ENCODE measurements at regions not wholly inside any gene's neighbourhood (a gene's known extent, or its start where the extent isn't known, plus 50 kb on each side); places are given as distances from the start of the nearest gene placed in this dataset.

DNA sequence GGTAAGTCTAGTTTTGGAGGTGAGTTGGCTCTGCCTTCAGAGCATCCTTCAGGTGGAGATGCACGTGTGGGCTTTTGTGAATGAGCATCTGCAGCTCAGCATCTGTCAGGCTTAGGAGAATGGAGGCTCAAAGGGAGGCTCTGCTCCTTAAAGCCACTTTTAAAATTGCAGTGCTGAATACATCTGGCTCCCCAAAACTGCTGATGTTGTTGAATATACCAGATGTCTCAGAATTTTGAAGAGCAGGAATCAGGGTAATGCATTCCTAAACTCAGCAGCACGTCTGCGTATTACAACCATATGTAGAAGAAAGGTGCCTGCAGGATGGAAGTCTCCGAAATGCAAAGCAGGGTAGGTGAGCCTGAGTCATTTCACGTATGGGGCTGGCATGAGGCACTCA, 106.5 kb upstream of the EFEMP1 start:
- no peak for DNase-seq (ENCODE audit: low read depth in 2 of 2)
- no peak overlapping the region for H3K4me3 ChIP-seq (replicated peaks in 1 of 2; ENCODE audit: low read depth in 2 of 2, low read length in 2 of 2)
- TF ChIP-seq, protein P1, sequence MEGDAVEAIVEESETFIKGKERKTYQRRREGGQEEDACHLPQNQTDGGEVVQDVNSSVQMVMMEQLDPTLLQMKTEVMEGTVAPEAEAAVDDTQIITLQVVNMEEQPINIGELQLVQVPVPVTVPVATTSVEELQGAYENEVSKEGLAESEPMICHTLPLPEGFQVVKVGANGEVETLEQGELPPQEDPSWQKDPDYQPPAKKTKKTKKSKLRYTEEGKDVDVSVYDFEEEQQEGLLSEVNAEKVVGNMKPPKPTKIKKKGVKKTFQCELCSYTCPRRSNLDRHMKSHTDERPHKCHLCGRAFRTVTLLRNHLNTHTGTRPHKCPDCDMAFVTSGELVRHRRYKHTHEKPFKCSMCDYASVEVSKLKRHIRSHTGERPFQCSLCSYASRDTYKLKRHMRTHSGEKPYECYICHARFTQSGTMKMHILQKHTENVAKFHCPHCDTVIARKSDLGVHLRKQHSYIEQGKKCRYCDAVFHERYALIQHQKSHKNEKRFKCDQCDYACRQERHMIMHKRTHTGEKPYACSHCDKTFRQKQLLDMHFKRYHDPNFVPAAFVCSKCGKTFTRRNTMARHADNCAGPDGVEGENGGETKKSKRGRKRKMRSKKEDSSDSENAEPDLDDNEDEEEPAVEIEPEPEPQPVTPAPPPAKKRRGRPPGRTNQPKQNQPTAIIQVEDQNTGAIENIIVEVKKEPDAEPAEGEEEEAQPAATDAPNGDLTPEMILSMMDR (IDR thresholded peaks at IDR 0.05; ENCODE audit: low read depth, low read length): no peak

DNA sequence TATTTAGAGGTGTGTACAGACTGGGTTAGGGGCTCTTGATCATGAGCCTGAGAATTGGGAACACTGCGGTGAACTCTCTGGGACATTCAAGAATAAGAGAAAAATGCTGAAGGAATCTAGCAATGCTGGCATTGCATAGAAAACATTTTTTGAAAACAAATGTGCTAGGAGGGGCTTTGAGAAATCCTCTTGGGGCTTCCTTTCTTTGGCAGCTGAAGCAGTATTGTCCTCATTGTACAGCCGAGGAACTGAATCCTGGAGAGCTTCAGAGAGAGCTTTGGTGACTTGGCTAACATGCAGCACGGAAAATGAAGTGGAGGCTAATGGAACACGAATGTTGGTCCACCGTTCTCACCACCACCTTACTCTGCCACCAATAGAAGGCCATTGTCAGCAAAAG, 107.3 kb upstream of the EFEMP1 start:
- TF ChIP-seq, protein P1 (IDR thresholded peaks at IDR 0.05; ENCODE audit: low read depth, low read length): no peak
- no peak overlapping the region for H3K4me3 ChIP-seq (replicated peaks in 1 of 2; ENCODE audit: low read depth in 2 of 2, low read length in 2 of 2)
- DNase-seq (ENCODE audit: low read depth in 2 of 2): peak in 1 of 2 donors; percentile 7

DNA sequence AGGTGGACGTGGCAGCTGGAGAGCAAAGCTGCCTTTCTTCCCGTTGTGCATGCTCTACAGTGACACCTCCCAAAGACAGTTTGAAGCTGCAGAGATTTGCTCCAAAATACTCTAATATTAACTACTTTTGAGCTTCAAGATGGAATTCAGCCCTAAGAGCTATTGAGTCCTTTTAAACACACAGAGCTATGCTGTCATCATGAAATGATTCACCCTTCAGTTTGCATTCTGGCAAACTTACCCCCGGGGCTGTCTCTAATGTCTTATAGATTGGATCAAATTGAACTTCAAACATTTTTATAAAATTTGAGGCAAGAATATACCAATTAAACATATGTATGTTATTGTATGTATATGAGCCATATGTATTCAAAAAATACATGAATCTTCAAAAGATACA, 110.7 kb upstream of the EFEMP1 start:
- H3K4me3 ChIP-seq (replicated peaks in 1 of 2; ENCODE audit: low read depth in 2 of 2, low read length in 2 of 2): no peak overlapping the region
- DNase-seq (ENCODE audit: low read depth in 2 of 2): no peak
- TF ChIP-seq, protein P1 (IDR thresholded peaks at IDR 0.05; ENCODE audit: low read depth, low read length): no peak

DNA sequence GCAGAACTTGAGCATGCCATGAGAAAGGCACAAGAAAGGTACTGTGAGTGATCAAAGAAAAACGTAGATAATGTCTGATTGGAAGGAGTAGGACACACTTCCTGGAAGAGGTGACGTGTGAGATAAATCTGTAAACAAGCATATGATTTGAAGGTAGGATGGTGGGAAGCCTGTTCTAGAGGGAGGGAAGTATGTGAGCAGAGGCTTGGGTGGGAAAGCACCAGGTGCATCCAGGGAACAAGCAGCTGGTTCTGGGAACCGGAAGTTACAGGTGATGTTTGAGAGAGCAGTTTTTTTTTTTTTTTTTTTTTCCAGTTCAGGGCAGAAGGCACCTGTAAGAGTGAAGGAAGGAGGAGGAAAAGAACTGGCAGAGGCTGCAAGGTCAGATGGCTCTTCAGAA, 116.6 kb upstream of the EFEMP1 start:
- no peak overlapping the region for H3K4me3 ChIP-seq (replicated peaks in 1 of 2; ENCODE audit: low read depth in 2 of 2, low read length in 2 of 2)
- DNase-seq (ENCODE audit: low read depth in 2 of 2): no peak
- TF ChIP-seq, protein P1 (IDR thresholded peaks at IDR 0.05; ENCODE audit: low read depth, low read length): no peak

DNA sequence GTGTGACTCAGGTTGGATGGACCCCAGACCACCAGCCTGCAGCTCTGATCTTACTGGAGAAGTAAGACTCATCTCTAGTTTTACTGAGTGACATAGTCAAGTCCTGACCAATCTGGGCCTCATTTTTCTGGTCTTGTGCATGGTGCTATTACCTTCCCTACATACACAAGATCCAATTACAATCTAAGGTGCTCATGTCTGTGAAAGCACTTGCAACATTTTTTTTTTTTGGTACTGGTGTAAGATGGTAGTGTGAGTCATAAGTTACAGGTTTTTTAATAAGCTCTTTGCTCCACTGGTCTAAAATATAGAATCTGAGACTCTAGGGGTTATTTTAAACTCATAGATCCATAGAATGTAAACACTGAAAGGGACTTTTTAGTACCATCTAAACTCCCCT, 117.3 kb upstream of the EFEMP1 start:
- H3K4me3 ChIP-seq (replicated peaks in 1 of 2; ENCODE audit: low read depth in 2 of 2, low read length in 2 of 2): no peak overlapping the region
- TF ChIP-seq, protein P1 (IDR thresholded peaks at IDR 0.05; ENCODE audit: low read depth, low read length): no peak
- no peak for DNase-seq (ENCODE audit: low read depth in 2 of 2)

DNA sequence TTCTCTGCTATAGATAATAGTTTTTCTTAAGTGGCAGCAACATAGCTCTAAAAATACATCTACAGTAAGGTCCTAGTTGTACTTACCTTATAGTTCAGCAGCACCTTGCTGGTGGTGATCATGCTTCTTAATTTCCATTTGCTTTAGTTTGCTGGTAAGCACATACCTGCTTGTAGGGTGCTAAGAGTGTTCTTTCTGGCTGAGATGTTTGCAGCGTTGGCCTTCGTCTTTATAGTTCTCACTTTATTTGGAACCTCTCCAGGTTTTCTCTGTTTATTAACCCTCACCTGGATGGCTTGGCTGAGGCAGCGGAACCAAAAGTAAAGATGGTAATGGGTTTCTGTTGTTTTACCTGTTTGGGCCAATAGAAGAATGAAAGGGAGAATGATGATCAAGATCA, 123.6 kb upstream of the EFEMP1 start:
- no peak for DNase-seq (ENCODE audit: low read depth in 2 of 2)
- TF ChIP-seq, protein P1 (IDR thresholded peaks at IDR 0.05; ENCODE audit: low read depth, low read length): no peak
- H3K4me3 ChIP-seq (replicated peaks in 1 of 2; ENCODE audit: low read depth in 2 of 2, low read length in 2 of 2): no peak overlapping the region

DNA sequence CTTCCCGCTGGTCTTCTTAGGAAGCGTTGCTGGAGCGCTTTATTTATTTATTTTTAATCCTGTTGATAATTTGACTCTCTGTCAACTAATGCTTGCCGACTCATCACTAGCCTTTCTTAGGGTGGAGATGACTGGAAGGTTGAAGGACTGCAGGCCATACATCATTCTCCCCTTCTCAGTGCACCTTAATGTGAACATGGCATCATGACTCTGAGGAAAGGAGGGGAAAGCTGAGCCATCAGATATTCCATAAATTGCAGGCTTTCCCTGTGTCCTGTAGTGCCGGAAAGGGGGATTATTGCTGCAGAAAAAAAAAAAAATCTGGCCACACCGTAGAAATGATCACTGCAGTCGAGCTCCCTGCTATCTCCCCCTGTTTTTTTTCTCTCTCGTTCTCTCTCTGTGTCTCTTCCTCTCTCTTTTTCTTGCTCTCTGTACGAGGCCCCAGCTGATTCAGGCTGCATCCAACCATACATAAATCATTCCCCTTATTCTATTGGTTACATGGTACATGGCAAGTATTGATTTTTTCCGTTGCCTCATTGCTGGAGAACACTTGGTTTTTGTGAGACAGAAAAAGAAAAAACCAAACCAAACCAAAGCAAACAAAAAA, 125.8 kb upstream of the EFEMP1 start:
- H3K4me3 ChIP-seq (replicated peaks in 1 of 2; ENCODE audit: low read depth in 2 of 2, low read length in 2 of 2): no peak overlapping the region
- no peak for DNase-seq (ENCODE audit: low read depth in 2 of 2)
- TF ChIP-seq, protein P1 (IDR thresholded peaks at IDR 0.05; ENCODE audit: low read depth, low read length): no peak
